Endodermal cell (in vitro differentiated cells): ENCODE measurements at regions not wholly inside any gene's neighbourhood (a gene's known extent, or its start where the extent isn't known, plus 50 kb on each side); places are given as distances from the start of the nearest gene placed in this dataset.

Experiments
- DNase-seq: peaks from one replicate; pipeline ENCODE4 v3.0.0-alpha.2; 2017
- H3K27ac ChIP-seq: 2 replicates; pipeline ENCODE4 v1.5.1; 2013; ENCODE audit warnings: mild to moderate bottlenecking, low read depth, low read length, moderate library complexity
- H3K27me3 ChIP-seq: 2 replicates; pipeline ENCODE4 v1.6.1; 2013; ENCODE audit warnings: mild to moderate bottlenecking, low read length, moderate library complexity; ENCODE audit not compliant: insufficient read depth, control insufficient read depth, poor library complexity, severe bottlenecking
- H3K36me3 ChIP-seq: 2 replicates; pipeline ENCODE4 v1.7.0; 2013; ENCODE audit warnings: mild to moderate bottlenecking, low read length, moderate library complexity; ENCODE audit not compliant: control insufficient read depth, insufficient read depth
- H3K4me1 ChIP-seq: one replicate; pipeline ENCODE4 v1.7.0; 2013; ENCODE audit warnings: low read length; ENCODE audit not compliant: control insufficient read depth, insufficient read depth
- H3K4me3 ChIP-seq: 2 replicates; pipeline ENCODE4 v1.5.1; 2013; ENCODE audit warnings: mild to moderate bottlenecking, low read length, moderate library complexity
- H3K9ac ChIP-seq: 2 replicates; pipeline ENCODE4 v1.6.1; 2013; ENCODE audit warnings: mild to moderate bottlenecking, low read length, moderate library complexity; ENCODE audit not compliant: poor library complexity, severe bottlenecking; ENCODE audit errors: extremely low read depth
- H3K9me3 ChIP-seq: 2 replicates; pipeline ENCODE4 v1.6.1; 2013; ENCODE audit warnings: mild to moderate bottlenecking, low read length, moderate library complexity; ENCODE audit not compliant: control insufficient read depth
- H3K27ac Mint-ChIP-seq: 2 replicates; pipeline ENCODE4 v1.8.0; 2020; ENCODE audit warnings: mixed read lengths
- H3K27me3 Mint-ChIP-seq: 2 replicates; pipeline ENCODE4 v1.8.0; 2021; ENCODE audit warnings: mild to moderate bottlenecking, mixed read lengths; ENCODE audit not compliant: insufficient read depth
- H3K36me3 Mint-ChIP-seq: 2 replicates; pipeline ENCODE4 v1.8.0; 2020; ENCODE audit warnings: low read depth, mixed read lengths
- H3K4me1 Mint-ChIP-seq: 2 replicates; pipeline ENCODE4 v1.8.0; 2020; ENCODE audit warnings: mixed read lengths
- H3K4me3 Mint-ChIP-seq: 2 replicates; pipeline ENCODE4 v1.8.0; 2020; ENCODE audit warnings: mild to moderate bottlenecking, moderate library complexity, mixed read lengths
- H3K9me3 Mint-ChIP-seq: 2 replicates; pipeline ENCODE4 v1.8.0; 2020; ENCODE audit warnings: mild to moderate bottlenecking, mixed read lengths
- CTCF ChIP-seq: fragments of 200-600 bp; sonication (generic); conservative IDR thresholded peaks from 2 replicates; pipeline ENCODE4 v1.5.0; 2021; ENCODE audit warnings: antibody characterized with exemption, mild to moderate bottlenecking
- WGBS, 2 experiments: methylation state at CpG; one replicate each; pipeline versions ENCODE4 v1.1.5 to v1.1.7; 2013; ENCODE audit warnings: missing lambda C conversion rate in 2 of 2, mixed read lengths in 1 of 2; ENCODE audit not compliant: insufficient coverage in 1 of 2, insufficient read length in 1 of 2; 5-methylcytosine and 5-hydroxymethylcytosine counted together

DNA sequence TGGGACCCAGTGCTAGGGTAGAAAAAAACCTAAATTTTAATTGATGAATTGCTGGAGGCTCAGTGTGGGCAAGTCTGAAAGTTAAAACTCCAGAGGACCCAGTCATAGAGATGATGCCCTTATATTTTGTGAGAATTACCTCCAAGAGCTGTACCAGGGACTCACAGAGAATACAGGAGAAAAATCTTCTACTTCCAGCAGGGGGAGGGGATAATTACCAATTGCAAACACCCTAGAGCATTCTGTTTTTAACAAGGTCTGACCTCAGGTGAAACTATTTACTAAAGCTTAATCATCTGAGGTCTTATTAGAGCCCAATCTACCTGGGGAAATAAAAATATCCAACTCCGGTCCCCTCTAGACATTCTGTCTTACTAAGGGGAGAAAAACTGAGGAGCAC is 994.7 kb upstream of the MIR17HG start:
- Histone ChIP-seq H3K4me3 (peak overlapping the region; percentile 21), H3K27me3 (no peaks in the 10 kb centered on the region), H3K36me3 (no peaks in the 10 kb centered on the region), H3K4me1 (peaks cover 7% of the 10 kb centered on the region), H3K27ac (no peak overlapping the region), H3K9ac (no peak overlapping the region), H3K9me3 (no peaks in the 10 kb centered on the region)
- H3K9me3 Mint-ChIP-seq, result peaks cover 15% of the 10 kb centered on the region
- peak; percentile 59 for TF ChIP-seq CTCF
- peak overlapping the region; percentile 46 for H3K27ac Mint-ChIP-seq
- no peak overlapping the region for H3K4me3 Mint-ChIP-seq
- no peak for DNase-seq
- H3K36me3 Mint-ChIP-seq, result no peaks in the 10 kb centered on the region
- H3K27me3 Mint-ChIP-seq, result no peaks in the 10 kb centered on the region
- WGBS, 2 experiments, result 77 to 80% methylated on average over 1 of the region's 1 CpG
- peaks cover 14% of the 10 kb centered on the region for H3K4me1 Mint-ChIP-seq

DNA sequence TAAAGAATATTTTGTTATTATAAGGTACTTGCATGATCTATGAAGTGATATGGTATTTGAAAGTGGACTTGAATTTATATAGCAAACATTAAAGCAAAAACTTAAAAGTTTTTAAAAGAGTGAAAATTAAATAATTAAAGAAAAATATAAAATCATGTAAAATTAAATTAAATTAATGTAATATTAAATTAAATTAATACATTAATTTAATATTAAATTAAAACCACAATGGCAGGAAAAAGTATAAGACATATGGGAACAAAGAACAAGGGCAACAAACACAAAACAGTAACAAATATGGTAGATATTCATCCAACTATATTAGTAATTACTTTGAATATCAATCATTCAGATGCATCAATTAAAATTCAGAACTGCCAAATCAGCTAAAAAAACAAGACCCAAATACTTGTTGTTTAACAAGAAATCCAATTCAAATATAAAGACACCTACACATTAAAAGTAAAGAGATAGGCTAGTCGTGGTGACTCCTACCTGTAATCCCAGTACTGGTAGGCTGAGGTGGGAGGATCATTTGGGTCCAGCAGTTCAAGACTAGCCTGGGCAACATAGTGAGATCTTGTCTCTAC is 992.2 kb upstream of the MIR17HG start:
- no peaks in the 10 kb centered on the region for H3K27me3 ChIP-seq
- H3K9me3 ChIP-seq, result no peaks in the 10 kb centered on the region
- H3K4me3 Mint-ChIP-seq, result no peak overlapping the region
- H3K4me1 ChIP-seq, result peaks cover 7% of the 10 kb centered on the region
- H3K27me3 Mint-ChIP-seq, result no peaks in the 10 kb centered on the region
- no peak for TF ChIP-seq CTCF
- peaks cover 9% of the 10 kb centered on the region for H3K9me3 Mint-ChIP-seq
- 100% methylated on average over 1 of the region's 1 CpG; no CpG with 5 or more reads in 1 of the 2 experiments for WGBS, 2 experiments
- peaks cover 14% of the 10 kb centered on the region for H3K4me1 Mint-ChIP-seq
- no peak overlapping the region for H3K27ac ChIP-seq
- H3K27ac Mint-ChIP-seq, result no peak overlapping the region
- no peak for DNase-seq
- H3K36me3 ChIP-seq, result no peaks in the 10 kb centered on the region
- H3K36me3 Mint-ChIP-seq, result peaks cover 2% of the 10 kb centered on the region
- no peak overlapping the region for H3K9ac ChIP-seq
- no peak overlapping the region for H3K4me3 ChIP-seq

GRCh38 chr13:90360785-90361184 is 986.7 kb upstream of the MIR17HG start:
- TF ChIP-seq CTCF, result no peak
- Mint-ChIP-seq H3K4me1 (no peaks in the 10 kb centered on the region), H3K27ac (no peak overlapping the region), H3K9me3 (peaks cover 14% of the 10 kb centered on the region), H3K4me3 (no peak overlapping the region), H3K27me3 (no peaks in the 10 kb centered on the region), H3K36me3 (peaks cover 2% of the 10 kb centered on the region)
- Histone ChIP-seq H3K9me3 (peaks cover 6% of the 10 kb centered on the region), H3K9ac (no peak overlapping the region), H3K36me3 (no peaks in the 10 kb centered on the region), H3K27me3 (no peaks in the 10 kb centered on the region), H3K27ac (no peak overlapping the region), H3K4me3 (no peak overlapping the region), H3K4me1 (no peaks in the 10 kb centered on the region)
- 93 to 100% methylated on average over 1 of the region's 1 CpG for WGBS, 2 experiments
- DNase-seq, result no peak
